Transverse colon (tissue), 4 donors: ENCODE measurements at regions not wholly inside any gene's neighbourhood (a gene's known extent, or its start where the extent isn't known, plus 50 kb on each side); places are given as distances from the start of the nearest gene placed in this dataset.

Experiments
- CTCF ChIP-seq, 5 experiments: fragments of 200-600 bp in 3 of 5; fragments of 450-650 bp in 2 of 5; sonication (generic) in 3 of 5; IDR thresholded peaks; 1 replicate in 2 of 5; 2 replicates in 3 of 5; pipeline ENCODE4 v1.5.1; 2016 to 2017; ENCODE audit warnings: antibody characterized with exemption in 5 of 5, inconsistent platforms in 3 of 5, mild to moderate bottlenecking in 2 of 5, moderate library complexity in 1 of 5
- POLR2A ChIP-seq: fragments of 450-650 bp; IDR thresholded peaks from one replicate; pipeline ENCODE4 v1.6.1; 2016; ENCODE audit warnings: antibody characterized with exemption, mild to moderate bottlenecking, moderate library complexity
- POLR2AphosphoS5 ChIP-seq, 3 donors: sonication (generic); formaldehyde crosslinking; IDR thresholded peaks; one replicate each; pipeline ENCODE4 v1.6.1; 2016; ENCODE audit warnings: antibody characterized with exemption in 3 of 3

DNA sequence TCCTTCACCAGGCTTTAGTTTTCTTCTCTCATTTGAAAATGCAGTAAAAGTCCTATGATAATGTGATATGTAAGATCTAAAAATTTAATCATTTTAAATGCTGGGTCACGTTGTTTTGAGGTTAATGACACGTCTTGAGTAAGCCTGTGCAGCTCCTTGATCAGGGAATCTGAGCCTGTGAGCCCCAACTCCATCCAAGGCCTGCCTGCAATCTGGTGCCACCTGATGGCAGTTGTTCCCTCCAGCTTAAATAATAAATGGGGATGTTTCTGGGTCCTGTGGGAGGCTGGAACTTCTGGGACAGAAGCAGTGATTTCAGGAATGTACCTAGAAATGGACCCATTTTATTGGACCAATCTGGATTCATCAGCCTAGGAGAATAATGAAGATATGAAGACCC lies 455.4 kb upstream of the ADGRL3 start:
- TF ChIP-seq CTCF (IDR thresholded peaks at IDR 0.05) (no peak), POLR2AphosphoS5 (IDR thresholded peaks at IDR 0.05) (no peak), POLR2A (no peak)
